Neural progenitor cell (in vitro differentiated cells): ENCODE measurements at regions not wholly inside any gene's neighbourhood (a gene's known extent, or its start where the extent isn't known, plus 50 kb on each side); places are given as distances from the start of the nearest gene placed in this dataset.

Source experiments
- DNase-seq: peaks from one replicate; pipeline ENCODE4 v3.0.0-alpha.2; 2016; ENCODE audit warnings: low spot score
- H2AFZ ChIP-seq: fragments of 200-600 bp; sonication (generic); replicated peaks from 2 replicates; pipeline ENCODE4 v1.6.1; 2016; ENCODE audit warnings: antibody characterized with exemption
- H3F3A ChIP-seq: fragments of 200-600 bp; sonication (generic); 2 replicates; pipeline ENCODE4 v1.6.1; 2016; ENCODE audit warnings: antibody characterized with exemption, low read depth
- H3K27ac ChIP-seq: fragments of 200-600 bp; sonication (generic); 2 replicates; pipeline ENCODE4 v1.5.1; 2016; ENCODE audit warnings: mild to moderate bottlenecking
- H3K27me3 ChIP-seq: fragments of 200-600 bp; sonication (generic); 2 replicates; pipeline ENCODE4 v1.6.1; 2016; ENCODE audit warnings: mild to moderate bottlenecking, moderate library complexity
- H3K36me3 ChIP-seq: fragments of 200-600 bp; sonication (generic); 2 replicates; pipeline ENCODE4 v1.5.1; 2016
- H3K4me1 ChIP-seq: fragments of 200-600 bp; sonication (generic); 2 replicates; pipeline ENCODE4 v1.6.1; 2016; ENCODE audit warnings: mixed run types
- H3K4me2 ChIP-seq: fragments of 200-600 bp; sonication (generic); 2 replicates; pipeline ENCODE4 v1.6.1; 2016
- H3K4me3 ChIP-seq: fragments of 200-600 bp; sonication (generic); 2 replicates; pipeline ENCODE4 v1.5.1; 2016
- H3K79me2 ChIP-seq: fragments of 200-600 bp; sonication (generic); 2 replicates; pipeline ENCODE4 v1.6.1; 2016; ENCODE audit warnings: low read depth
- H3K9ac ChIP-seq: fragments of 200-600 bp; sonication (generic); 2 replicates; pipeline ENCODE4 v1.6.1; 2016
- H3K9me3 ChIP-seq: fragments of 200-600 bp; sonication (generic); 2 replicates; pipeline ENCODE4 v1.5.1; 2016; ENCODE audit warnings: low read depth
- H4K20me1 ChIP-seq: fragments of 200-600 bp; sonication (generic); 2 replicates; pipeline ENCODE4 v1.6.1; 2016; ENCODE audit warnings: low read depth
- H3K27ac Mint-ChIP-seq: 3 replicates; pipeline ENCODE4 v1.8.0; 2021; ENCODE audit warnings: mixed read lengths
- H3K27me3 Mint-ChIP-seq: 2 replicates; pipeline ENCODE4 v1.8.0; 2022; ENCODE audit warnings: low read depth, mild to moderate bottlenecking, inconsistent platforms, moderate library complexity, mixed read lengths; ENCODE audit not compliant: insufficient read depth
- H3K36me3 Mint-ChIP-seq: 3 replicates; pipeline ENCODE4 v1.8.0; 2021; ENCODE audit warnings: mixed read lengths
- H3K4me1 Mint-ChIP-seq: 3 replicates; pipeline ENCODE4 v1.8.0; 2021; ENCODE audit warnings: mixed read lengths
- H3K4me3 Mint-ChIP-seq: 3 replicates; pipeline ENCODE4 v1.8.0; 2021; ENCODE audit warnings: mild to moderate bottlenecking, moderate library complexity, mixed read lengths
- H3K9me3 Mint-ChIP-seq: 3 replicates; pipeline ENCODE4 v1.8.0; 2020; ENCODE audit warnings: mixed read lengths
- EZH2 ChIP-seq: fragments of 200-600 bp; sonication (generic); IDR thresholded peaks from 2 replicates; pipeline ENCODE4 v1.6.1; 2017; ENCODE audit warnings: antibody characterized with exemption, mild to moderate bottlenecking, moderate library complexity
- EZH2phosphoT487 ChIP-seq: fragments of 200-600 bp; sonication (generic); IDR thresholded peaks from 2 replicates; pipeline ENCODE4 v1.6.1; 2017; ENCODE audit warnings: antibody characterized with exemption
- TF ChIP-seq, protein P1 (sequence below): fragments of 200-600 bp; sonication (generic); IDR thresholded peaks from 2 replicates; pipeline ENCODE4 v1.5.1; 2017; ENCODE audit warnings: antibody characterized with exemption, mild to moderate bottlenecking

DNA sequence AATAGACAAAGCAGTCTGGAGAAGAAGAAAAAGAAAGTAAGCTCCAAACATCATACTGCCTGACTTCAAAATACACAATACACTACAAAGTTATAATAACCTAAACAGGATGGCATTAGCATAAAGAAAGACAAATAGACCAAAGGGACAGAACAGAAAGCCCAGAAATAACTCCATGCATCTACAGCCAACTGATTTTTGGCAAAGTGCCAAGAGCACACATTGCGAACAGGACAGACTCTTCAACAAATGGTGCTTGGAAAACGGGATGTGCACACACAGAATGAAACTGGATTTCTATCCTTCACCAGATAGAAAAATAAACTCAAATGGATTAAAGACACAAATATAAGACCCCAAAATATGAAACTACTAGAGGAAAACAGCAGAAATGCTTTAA, 66.6 kb upstream of the SPATA31E1 start:
- Histone ChIP-seq H4K20me1 (no peaks in the 10 kb centered on the region), H3K79me2 (no peaks in the 10 kb centered on the region), H3F3A (no peaks in the 10 kb centered on the region), H3K4me1 (no peaks in the 10 kb centered on the region), H3K9ac (no peak overlapping the region), H3K27me3 (no peaks in the 10 kb centered on the region), H2AFZ (no peak overlapping the region), H3K4me2 (no peak overlapping the region), H3K27ac (no peak overlapping the region), H3K4me3 (no peak overlapping the region), H3K36me3 (no peaks in the 10 kb centered on the region), H3K9me3 (no peaks in the 10 kb centered on the region)
- TF ChIP-seq, protein P1, sequence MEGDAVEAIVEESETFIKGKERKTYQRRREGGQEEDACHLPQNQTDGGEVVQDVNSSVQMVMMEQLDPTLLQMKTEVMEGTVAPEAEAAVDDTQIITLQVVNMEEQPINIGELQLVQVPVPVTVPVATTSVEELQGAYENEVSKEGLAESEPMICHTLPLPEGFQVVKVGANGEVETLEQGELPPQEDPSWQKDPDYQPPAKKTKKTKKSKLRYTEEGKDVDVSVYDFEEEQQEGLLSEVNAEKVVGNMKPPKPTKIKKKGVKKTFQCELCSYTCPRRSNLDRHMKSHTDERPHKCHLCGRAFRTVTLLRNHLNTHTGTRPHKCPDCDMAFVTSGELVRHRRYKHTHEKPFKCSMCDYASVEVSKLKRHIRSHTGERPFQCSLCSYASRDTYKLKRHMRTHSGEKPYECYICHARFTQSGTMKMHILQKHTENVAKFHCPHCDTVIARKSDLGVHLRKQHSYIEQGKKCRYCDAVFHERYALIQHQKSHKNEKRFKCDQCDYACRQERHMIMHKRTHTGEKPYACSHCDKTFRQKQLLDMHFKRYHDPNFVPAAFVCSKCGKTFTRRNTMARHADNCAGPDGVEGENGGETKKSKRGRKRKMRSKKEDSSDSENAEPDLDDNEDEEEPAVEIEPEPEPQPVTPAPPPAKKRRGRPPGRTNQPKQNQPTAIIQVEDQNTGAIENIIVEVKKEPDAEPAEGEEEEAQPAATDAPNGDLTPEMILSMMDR: no peak
- no peak for TF ChIP-seq EZH2
- Mint-ChIP-seq H3K27ac (no peak overlapping the region), H3K4me1 (peaks cover 11% of the 10 kb centered on the region), H3K27me3 (peaks cover 4% of the 10 kb centered on the region), H3K4me3 (no peak overlapping the region), H3K36me3 (no peaks in the 10 kb centered on the region), H3K9me3 (no peaks in the 10 kb centered on the region)
- no peak for DNase-seq

- Mint-ChIP-seq H3K4me1 (peaks cover 6% of the 10 kb centered on the region), H3K9me3 (peaks cover 2% of the 10 kb centered on the region)
- no peaks in the 10 kb centered on the region for H3K9me3 ChIP-seq
These were observed 64.4 kb upstream of the SPATA31E1 start for GRCh38 chr9:87818308-87818707.

DNA sequence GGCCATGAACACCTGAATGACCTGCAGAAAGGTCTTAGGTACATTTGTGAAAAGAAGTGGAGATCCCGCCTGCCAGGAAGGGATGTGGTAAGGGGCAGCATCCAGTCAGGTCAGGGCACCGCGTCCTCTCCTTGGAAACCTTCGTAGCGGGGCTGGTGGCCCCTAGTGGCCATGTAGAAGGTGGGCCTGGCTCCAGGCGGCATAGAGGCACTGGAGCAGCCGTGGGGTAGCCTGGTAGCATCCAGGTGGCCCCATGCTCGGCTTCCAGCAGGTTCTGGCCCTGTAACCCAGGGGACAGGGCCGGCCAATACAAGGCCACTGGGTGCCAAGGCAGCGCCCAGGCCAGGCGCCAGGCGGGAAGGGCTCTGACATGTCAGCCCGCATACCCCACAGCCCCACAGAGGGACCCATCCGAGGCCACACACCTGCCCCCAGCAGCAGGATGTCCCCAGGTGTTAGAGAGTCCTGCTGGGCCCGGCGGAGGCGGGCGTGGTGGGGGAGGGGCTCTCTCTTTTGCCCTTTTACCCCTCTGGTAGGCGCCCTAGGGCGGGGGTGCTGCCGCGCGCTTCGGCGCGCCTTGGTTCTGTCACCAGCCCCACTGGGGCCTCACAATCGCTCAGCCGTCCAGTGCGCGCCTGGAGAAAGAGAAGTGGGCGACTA, 58.3 kb upstream of the SPATA31E1 start:
- no peaks in the 10 kb centered on the region for H3K9me3 ChIP-seq
- H3K36me3 ChIP-seq: no peaks in the 10 kb centered on the region
- peaks cover 3% of the 10 kb centered on the region for H3K27me3 Mint-ChIP-seq
- H3K27ac ChIP-seq: no peak overlapping the region
- no peak for DNase-seq
- TF ChIP-seq EZH2phosphoT487 (no peak), EZH2 (no peak)
- TF ChIP-seq, protein P1: no peak
- no peak overlapping the region for H3K4me2 ChIP-seq
- no peak overlapping the region for H2AFZ ChIP-seq
- peaks cover 4% of the 10 kb centered on the region for H3K4me1 Mint-ChIP-seq
- no peaks in the 10 kb centered on the region for H3F3A ChIP-seq
- H3K27me3 ChIP-seq: no peaks in the 10 kb centered on the region
- no peaks in the 10 kb centered on the region for H3K4me1 ChIP-seq
- no peak overlapping the region for H3K27ac Mint-ChIP-seq
- no peaks in the 10 kb centered on the region for H3K36me3 Mint-ChIP-seq
- peaks cover 2% of the 10 kb centered on the region for H3K9me3 Mint-ChIP-seq
- H3K9ac ChIP-seq: no peak overlapping the region
- no peak overlapping the region for H3K4me3 ChIP-seq
- no peaks in the 10 kb centered on the region for H3K79me2 ChIP-seq
- no peaks in the 10 kb centered on the region for H4K20me1 ChIP-seq
- no peak overlapping the region for H3K4me3 Mint-ChIP-seq

More at GRCh38 chr9:87818308-87818707, 64.4 kb upstream of the SPATA31E1 start:
- no peak overlapping the region for H3K27ac ChIP-seq
- no peak overlapping the region for H3K4me3 ChIP-seq
- no peaks in the 10 kb centered on the region for H3K4me1 ChIP-seq
- H3K36me3 ChIP-seq: no peaks in the 10 kb centered on the region
- no peak overlapping the region for H2AFZ ChIP-seq
- Mint-ChIP-seq H3K27ac (no peak overlapping the region), H3K4me3 (no peak overlapping the region), H3K27me3 (peaks cover 5% of the 10 kb centered on the region), H3K36me3 (no peaks in the 10 kb centered on the region)
- no peaks in the 10 kb centered on the region for H3K27me3 ChIP-seq
- no peak overlapping the region for H3K4me2 ChIP-seq
- TF ChIP-seq EZH2phosphoT487: no peak
- TF ChIP-seq, protein P1: no peak
- no peak for TF ChIP-seq EZH2
- no peaks in the 10 kb centered on the region for H4K20me1 ChIP-seq
- H3F3A ChIP-seq: no peaks in the 10 kb centered on the region
- no peak overlapping the region for H3K9ac ChIP-seq
- DNase-seq: no peak
- no peaks in the 10 kb centered on the region for H3K79me2 ChIP-seq
